GM12874 (cell line): ENCODE measurements at regions not wholly inside any gene's neighbourhood (a gene's known extent, or its start where the extent isn't known, plus 50 kb on each side); places are given as distances from the start of the nearest gene placed in this dataset.

Source experiments
- TF ChIP-seq, protein P1 (sequence below): IDR thresholded peaks from 2 replicates; pipeline ENCODE4 v1.5.1; 2011; ENCODE audit warnings: low read depth, mild to moderate bottlenecking, control low read depth, low read length, moderate library complexity; ENCODE audit not compliant: insufficient read depth

DNA sequence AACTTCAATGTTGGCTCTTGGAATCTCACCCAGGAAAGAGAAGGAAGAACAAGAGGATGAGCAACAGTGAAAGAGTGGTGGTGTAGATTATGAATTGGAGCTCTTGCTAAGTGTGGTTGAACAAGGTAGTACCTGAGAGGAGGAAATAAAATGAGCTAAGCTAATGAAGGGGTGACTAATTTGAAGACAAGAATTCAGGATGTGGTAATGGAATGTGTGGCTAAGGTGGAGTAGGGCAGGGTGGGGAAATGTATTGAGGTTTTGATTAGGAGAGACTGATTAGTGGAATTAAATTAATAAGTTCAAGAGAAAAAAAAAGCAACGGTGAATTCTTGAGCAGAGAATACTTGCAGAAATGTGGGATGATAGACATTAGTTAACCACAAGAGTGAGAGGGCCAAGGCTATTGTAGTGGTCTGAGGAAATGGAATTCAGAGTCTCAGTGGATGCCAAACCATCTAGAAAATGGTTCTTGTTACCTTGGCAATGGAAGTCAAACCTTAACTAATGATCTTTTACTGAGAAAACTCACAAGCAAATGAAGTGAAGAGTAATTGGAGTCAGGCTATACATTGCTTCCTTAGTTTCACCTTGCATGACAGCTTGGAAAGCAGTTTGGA is 648.3 kb upstream of the ZNF608 start:
- TF ChIP-seq, protein P1, sequence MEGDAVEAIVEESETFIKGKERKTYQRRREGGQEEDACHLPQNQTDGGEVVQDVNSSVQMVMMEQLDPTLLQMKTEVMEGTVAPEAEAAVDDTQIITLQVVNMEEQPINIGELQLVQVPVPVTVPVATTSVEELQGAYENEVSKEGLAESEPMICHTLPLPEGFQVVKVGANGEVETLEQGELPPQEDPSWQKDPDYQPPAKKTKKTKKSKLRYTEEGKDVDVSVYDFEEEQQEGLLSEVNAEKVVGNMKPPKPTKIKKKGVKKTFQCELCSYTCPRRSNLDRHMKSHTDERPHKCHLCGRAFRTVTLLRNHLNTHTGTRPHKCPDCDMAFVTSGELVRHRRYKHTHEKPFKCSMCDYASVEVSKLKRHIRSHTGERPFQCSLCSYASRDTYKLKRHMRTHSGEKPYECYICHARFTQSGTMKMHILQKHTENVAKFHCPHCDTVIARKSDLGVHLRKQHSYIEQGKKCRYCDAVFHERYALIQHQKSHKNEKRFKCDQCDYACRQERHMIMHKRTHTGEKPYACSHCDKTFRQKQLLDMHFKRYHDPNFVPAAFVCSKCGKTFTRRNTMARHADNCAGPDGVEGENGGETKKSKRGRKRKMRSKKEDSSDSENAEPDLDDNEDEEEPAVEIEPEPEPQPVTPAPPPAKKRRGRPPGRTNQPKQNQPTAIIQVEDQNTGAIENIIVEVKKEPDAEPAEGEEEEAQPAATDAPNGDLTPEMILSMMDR, result no peak

DNA sequence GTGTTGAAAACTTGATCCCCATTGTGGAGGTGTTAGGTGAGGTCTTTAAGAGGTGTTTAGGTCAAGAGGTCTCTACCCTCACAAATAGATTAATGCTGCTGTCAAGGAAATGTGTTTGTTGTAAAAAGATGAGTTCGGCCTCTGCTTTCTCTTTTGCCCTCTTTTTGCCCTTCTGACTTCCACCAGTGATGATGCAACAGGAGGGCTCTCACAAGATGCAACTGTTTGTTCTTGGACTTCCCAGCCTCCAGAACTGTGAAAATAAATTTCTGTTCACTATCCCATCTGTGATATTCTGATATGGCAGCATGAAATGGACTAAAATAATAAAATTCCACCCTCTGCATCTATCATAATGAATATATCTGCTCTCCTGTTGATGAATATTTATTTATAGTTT is 650.0 kb upstream of the ZNF608 start:
- TF ChIP-seq, protein P1, result no peak

DNA sequence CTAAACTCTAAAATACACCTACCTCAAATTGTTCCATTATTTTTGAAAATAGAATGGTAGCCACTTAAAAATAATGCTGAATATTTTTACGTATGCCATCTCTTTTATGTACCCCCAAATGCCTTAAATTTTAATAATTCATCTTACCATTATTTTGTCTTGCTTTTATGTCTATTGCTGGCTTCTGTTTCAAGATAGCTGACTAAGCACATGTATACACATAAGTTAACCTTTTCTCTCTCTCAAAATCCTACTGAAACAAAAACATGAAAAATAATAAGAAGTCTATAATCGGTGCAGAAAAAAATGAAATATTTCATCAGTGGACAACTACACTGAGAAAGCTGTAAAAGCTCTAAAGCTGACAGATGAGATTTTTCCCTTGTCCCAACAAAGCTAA is 652.0 kb upstream of the ZNF608 start:
- TF ChIP-seq, protein P1, result no peak

DNA sequence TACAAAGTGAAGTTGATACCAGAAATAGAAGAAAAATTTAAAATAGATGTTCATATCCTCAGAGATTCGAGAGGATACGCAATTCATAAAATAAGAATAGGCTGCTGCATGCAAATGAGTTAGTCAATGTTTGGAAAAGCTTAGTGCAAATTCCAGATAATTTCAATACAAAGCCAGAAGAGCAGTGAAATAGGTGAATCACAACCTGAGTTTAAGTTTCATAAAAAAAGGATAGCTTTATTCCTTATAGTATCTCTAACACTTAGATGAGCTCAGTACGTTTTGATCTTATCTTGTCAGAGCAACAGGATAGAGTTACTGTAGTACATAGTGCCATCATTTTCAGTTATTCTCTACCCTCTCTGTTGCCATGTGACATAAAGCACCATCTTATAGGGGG is 653.4 kb upstream of the ZNF608 start:
- TF ChIP-seq, protein P1, result no peak

DNA sequence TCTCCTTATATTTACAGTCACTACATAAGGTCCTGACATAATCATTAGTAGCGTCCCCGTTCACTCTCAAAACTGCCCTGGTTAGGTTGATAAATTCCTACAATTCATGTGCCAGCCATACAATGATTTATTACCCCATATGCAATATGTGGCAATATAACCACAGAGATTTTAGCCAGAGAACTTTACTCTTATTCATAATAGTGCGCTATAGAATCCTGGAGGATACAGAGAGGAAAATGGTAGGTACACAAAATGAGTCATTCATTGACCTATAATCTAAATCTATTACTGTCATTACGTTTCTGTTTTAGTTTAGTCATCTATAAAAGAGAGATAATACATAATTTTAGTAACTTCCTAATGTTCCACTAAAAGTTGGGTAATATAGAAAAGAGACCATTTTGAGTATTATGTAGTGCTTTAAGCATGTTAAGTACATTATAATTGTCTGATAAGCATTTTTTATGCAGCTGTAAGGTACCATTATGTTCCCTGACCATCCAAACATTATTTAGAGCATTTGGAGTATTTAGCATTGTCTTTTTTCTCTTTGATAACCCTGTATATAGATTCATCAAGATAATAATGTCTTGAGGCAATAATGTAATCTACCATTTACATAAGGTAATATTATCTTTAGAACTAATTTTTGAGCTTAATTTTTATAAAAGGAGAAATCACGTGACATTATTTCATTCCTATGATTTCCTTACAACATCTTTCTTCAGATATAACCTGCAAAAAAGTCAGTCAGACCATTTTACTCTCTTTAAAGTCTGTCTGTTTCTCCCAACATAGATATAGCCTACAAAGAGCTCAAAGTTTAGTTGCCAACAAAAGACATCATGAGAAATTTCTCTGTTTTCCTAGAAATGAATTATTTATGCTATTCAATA is 655.5 kb upstream of the ZNF608 start:
- TF ChIP-seq, protein P1, result no peak

DNA sequence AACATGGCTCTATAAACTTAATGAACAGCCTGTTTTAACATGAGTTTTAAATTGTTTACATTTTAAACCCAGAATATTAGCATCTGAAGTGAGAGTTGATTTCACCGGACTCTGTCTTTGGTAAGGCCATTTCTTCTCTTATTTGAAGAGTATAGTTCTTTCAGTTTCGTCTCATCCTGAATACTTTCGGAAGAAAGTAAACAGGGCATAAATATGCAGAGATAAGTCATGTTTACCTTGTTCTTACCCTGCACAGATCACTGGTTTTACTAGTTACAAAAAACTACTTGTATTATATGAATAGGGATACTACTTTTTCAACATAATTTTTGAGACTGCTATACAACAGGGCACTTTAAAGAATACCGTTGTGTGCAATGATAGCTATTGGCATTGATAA is 656.3 kb upstream of the ZNF608 start:
- TF ChIP-seq, protein P1, result no peak

DNA sequence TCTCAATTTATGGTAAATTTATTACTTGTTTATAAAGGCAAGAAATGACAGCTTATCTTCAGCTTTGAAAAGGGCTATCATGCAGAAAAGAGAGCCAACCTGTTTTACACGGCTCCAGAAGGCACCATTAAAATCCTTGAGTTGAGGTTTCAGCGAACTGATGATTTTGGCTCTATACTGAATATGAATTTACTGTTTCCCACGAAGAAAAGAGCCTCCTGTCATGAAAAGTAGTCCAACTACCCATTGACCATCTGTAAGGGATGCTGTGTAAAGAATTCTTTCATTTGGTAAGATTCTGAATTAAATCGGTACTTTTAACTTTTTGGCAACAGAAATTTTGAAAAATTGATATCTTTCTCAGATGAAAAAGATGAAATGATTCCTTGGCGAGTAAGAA is 657.6 kb upstream of the ZNF608 start:
- TF ChIP-seq, protein P1, result no peak
